Epithelial cell of esophagus (primary cell): ENCODE measurements at regions not wholly inside any gene's neighbourhood (a gene's known extent, or its start where the extent isn't known, plus 50 kb on each side); places are given as distances from the start of the nearest gene placed in this dataset.
A peak's percentile ranks its signal among the peaks of the same experiment; 100 is the strongest.

Experiments
- DNase-seq: peaks from one replicate; pipeline ENCODE4 v3.0.0; 2010; ENCODE audit warnings: low read depth
- H3K4me3 ChIP-seq: 2 replicates; pipeline ENCODE4 v1.5.1; 2011; ENCODE audit warnings: mild to moderate bottlenecking, low read length, control low read depth
- TF ChIP-seq, protein P1 (sequence below): IDR thresholded peaks from 2 replicates; pipeline ENCODE4 v1.5.1; 2011; ENCODE audit warnings: low read depth, mild to moderate bottlenecking, low read length, control low read depth, inconsistent platforms; ENCODE audit not compliant: insufficient read depth; ENCODE audit errors: missing control alignments

DNA sequence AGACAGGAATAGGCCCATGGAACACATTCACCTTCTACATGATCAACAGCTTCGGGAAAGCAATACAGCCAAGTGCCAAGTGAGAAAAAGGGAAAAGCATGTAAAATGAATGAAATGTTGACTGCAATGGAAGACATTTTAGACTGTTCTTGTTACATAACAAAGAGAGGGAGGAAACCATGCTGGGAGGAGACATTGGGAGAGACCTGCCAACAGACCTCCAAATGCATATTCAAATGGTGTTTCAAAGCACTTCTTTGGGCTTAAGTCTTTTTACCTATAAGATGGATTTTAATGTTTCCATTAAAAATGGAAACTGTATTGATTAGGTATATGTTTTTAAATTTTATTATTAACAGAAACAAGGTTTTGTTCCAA lies 350.0 kb upstream of the THBS1 start:
- TF ChIP-seq, protein P1, sequence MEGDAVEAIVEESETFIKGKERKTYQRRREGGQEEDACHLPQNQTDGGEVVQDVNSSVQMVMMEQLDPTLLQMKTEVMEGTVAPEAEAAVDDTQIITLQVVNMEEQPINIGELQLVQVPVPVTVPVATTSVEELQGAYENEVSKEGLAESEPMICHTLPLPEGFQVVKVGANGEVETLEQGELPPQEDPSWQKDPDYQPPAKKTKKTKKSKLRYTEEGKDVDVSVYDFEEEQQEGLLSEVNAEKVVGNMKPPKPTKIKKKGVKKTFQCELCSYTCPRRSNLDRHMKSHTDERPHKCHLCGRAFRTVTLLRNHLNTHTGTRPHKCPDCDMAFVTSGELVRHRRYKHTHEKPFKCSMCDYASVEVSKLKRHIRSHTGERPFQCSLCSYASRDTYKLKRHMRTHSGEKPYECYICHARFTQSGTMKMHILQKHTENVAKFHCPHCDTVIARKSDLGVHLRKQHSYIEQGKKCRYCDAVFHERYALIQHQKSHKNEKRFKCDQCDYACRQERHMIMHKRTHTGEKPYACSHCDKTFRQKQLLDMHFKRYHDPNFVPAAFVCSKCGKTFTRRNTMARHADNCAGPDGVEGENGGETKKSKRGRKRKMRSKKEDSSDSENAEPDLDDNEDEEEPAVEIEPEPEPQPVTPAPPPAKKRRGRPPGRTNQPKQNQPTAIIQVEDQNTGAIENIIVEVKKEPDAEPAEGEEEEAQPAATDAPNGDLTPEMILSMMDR, result no peak
- H3K4me3 ChIP-seq, result no peak overlapping the region
- no peak for DNase-seq

DNA sequence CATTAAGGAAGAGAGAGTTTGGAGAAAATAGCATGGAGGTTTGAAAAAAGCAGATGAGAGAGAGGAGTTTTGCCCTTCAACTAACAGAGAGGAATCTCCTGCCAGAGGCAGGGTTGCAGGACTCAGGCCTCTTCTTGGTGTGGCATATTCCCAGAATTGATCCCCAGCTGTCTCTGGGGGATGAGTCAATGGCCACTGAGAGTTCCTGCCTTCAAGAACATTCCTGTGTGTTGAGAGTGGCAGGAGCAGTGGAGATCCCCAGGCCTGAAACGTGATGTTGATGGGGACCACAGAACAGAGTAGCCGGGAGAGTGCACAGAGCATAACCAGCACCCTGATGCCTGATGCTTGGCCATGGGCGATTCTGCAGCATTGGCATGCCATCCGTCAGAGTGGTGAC lies 348.4 kb upstream of the THBS1 start:
- TF ChIP-seq, protein P1, result no peak
- peak; percentile 79 for DNase-seq
- H3K4me3 ChIP-seq, result no peak overlapping the region

DNA sequence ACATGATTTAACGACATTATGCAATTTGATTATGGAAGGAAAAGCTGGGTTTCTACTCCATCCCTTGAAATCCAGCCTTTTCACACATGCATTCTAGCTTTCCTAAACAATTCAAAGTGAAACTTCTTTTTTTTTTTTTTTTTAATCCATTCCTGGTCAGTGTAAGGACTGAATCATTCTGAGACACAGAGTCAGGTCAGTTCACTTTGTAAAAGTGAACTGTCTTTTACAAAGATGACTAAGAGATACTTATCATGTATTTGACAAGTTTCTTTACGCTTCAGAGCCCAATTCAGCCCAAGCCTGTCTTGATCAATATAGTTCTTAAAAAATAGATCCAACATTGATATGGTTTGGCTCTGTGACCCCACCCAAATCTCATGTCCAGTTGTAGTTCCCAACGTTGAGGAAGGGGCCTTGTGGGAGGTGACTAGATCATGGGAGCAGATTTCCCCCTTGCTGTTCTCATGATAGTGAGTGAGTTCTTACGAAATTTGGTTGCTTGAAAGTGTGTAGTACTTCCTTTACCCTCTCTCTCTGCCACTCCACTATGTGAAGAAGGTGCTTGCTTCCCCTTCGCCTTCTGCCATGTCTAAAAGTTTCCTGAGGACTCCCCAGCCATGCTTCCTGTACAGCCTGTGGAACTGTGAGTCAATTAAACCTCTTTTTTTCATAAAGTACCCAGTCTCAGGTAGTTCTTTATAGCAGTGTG lies 345.6 kb upstream of the THBS1 start:
- H3K4me3 ChIP-seq, result no peak overlapping the region
- TF ChIP-seq, protein P1, result no peak
- DNase-seq, result peak; percentile 63

DNA sequence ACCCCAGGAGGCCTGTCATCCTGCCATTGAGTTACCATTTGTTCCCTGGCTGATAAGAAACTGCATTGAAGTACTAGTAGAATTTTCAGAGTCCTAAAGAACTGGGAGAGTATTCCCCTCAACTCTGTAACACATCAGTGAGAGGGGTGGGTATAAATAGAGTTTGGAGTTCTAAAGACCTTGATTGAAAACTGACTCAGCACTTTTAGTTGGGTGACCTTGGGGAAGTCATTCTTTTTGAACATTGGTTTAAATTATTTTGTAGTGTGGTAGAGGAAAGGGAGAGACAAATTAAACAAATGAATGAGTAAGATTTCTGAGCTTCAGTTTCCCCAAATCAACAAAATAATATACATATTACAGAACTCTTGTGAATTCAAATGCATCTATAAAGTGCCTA lies 344.5 kb upstream of the THBS1 start:
- TF ChIP-seq, protein P1, result no peak
- DNase-seq, result no peak
- no peak overlapping the region for H3K4me3 ChIP-seq

DNA sequence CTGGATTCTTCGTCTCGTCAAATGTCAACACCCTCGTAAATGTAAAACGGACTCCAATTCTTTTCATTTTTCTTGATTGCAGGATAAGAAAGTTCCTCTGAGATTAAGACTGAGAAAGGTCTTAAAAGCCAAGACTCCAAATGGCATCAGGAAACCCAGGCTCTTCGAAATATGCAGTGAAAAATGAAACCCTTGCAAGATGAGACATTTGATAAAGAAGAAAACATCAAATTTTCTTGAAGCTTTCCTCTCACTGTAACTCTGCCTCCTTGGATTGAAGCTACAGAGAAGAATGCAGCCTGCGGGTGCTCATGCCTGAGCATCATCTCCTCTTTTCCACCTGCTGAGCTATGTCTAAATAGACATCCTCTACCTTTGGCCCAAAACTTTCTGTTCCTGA lies 342.4 kb upstream of the THBS1 start:
- TF ChIP-seq, protein P1, result no peak
- DNase-seq, result no peak
- no peak overlapping the region for H3K4me3 ChIP-seq

DNA sequence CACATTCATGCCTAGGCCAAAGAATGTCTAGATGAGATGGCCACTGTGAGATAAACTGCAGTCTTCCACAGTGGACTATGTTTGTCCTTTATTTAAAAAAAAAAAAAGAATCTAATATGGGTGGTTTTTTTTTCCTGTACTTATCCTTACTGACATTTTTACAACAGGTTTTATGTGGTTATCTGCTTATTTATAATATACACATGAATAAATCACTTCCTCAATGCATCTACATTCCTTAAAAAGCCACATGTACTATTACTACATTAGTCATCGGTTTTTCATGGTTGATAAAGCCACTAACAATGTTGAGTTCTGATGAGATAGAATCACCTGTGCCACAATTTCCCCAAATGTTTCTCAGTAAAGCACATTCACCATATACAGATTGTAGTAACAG lies 341.3 kb upstream of the THBS1 start:
- TF ChIP-seq, protein P1, result no peak
- peak; percentile 55 for DNase-seq

DNA sequence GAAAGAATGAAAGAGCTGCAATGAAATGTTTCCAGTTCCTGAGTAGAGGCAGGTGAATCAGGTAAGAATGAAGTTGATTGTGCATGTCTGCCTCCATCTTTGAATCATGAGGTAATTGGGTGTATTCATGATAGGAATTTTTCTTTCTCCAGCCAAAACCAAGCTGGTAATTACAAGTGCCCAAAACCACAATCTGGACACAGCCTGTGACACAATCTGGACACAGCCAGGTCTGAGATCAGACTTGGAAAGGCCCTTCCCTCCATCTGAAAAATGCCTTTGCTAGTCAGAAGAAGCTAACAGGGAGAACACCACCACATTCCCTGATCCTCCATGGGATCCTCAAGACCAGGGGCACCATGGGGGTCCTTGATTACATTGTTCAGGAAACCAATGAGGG lies 338.5 kb upstream of the THBS1 start:
- TF ChIP-seq, protein P1, result no peak
- H3K4me3 ChIP-seq, result no peak overlapping the region
- DNase-seq, result peak; percentile 63

More for the DNA sequence above, 341.3 kb upstream of the THBS1 start:
- no peak overlapping the region for H3K4me3 ChIP-seq
